ENCODE measurements at regions not wholly inside any gene's neighbourhood (a gene's known extent, or its start where the extent isn't known, plus 50 kb on each side); places are given as distances from the start of the nearest gene placed in this dataset.

DNA sequence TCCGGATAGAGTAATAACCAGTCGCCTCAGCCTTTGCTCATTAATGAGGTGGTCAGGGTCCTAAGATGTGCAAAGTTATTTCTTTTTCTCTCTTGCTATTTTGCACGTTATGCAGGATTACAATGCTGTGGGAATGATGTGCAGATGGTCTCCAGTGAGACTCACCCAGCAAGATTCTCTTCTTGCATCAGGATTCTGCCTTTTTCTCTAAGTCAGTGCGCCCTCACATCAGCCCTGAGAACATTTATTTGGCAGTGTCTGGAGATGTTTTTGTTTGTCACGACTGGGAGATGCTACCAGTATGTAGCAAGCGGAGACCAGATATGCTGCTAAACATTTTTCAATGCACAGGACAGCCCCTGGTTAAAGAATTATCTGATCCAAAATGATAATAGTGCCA, 280.3 kb upstream of the WWC1 start:
- TF ChIP-seq ARNTL (CRISPR knock-in tag; IDR thresholded peaks at IDR 0.05; ENCODE audit: borderline replicate concordance, low read depth), result no peak
- ATAC-seq, result no peak

DNA sequence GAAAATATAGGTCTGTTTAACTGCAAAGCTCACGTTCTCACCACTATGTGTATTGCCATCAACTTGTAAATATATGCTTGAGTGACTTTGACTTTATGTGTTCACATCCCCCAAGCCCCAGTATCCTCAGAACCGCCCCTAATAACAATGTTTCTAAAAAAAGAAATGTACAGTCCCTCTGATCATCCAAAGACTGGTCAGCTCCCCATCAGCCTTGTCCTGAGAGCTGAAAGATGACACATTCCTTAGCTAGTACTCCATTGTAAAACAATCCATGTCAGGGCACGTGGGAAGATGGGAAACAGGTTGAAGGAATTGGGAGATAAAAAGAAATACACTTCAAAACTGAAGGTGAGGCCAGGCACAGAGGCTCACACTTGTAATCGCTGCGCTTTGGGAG, 279.4 kb upstream of the WWC1 start:
- ATAC-seq, result no peak
- TF ChIP-seq SNAI2 (CRISPR knock-in tag; IDR thresholded peaks at IDR 0.05), result no peak
- TF ChIP-seq, protein P1, sequence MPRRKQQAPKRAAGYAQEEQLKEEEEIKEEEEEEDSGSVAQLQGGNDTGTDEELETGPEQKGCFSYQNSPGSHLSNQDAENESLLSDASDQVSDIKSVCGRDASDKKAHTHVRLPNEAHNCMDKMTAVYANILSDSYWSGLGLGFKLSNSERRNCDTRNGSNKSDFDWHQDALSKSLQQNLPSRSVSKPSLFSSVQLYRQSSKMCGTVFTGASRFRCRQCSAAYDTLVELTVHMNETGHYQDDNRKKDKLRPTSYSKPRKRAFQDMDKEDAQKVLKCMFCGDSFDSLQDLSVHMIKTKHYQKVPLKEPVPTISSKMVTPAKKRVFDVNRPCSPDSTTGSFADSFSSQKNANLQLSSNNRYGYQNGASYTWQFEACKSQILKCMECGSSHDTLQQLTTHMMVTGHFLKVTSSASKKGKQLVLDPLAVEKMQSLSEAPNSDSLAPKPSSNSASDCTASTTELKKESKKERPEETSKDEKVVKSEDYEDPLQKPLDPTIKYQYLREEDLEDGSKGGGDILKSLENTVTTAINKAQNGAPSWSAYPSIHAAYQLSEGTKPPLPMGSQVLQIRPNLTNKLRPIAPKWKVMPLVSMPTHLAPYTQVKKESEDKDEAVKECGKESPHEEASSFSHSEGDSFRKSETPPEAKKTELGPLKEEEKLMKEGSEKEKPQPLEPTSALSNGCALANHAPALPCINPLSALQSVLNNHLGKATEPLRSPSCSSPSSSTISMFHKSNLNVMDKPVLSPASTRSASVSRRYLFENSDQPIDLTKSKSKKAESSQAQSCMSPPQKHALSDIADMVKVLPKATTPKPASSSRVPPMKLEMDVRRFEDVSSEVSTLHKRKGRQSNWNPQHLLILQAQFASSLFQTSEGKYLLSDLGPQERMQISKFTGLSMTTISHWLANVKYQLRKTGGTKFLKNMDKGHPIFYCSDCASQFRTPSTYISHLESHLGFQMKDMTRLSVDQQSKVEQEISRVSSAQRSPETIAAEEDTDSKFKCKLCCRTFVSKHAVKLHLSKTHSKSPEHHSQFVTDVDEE (CRISPR knock-in tag; IDR thresholded peaks at IDR 0.05), result no peak
- TF ChIP-seq TCF4 (CRISPR knock-in tag; IDR thresholded peaks at IDR 0.05; ENCODE audit: borderline replicate concordance), result no peak
- TF ChIP-seq, protein P2, sequence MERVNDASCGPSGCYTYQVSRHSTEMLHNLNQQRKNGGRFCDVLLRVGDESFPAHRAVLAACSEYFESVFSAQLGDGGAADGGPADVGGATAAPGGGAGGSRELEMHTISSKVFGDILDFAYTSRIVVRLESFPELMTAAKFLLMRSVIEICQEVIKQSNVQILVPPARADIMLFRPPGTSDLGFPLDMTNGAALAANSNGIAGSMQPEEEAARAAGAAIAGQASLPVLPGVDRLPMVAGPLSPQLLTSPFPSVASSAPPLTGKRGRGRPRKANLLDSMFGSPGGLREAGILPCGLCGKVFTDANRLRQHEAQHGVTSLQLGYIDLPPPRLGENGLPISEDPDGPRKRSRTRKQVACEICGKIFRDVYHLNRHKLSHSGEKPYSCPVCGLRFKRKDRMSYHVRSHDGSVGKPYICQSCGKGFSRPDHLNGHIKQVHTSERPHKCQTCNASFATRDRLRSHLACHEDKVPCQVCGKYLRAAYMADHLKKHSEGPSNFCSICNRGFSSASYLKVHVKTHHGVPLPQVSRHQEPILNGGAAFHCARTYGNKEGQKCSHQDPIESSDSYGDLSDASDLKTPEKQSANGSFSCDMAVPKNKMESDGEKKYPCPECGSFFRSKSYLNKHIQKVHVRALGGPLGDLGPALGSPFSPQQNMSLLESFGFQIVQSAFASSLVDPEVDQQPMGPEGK (CRISPR knock-in tag; IDR thresholded peaks at IDR 0.05; ENCODE audit: borderline replicate concordance), result no peak

DNA sequence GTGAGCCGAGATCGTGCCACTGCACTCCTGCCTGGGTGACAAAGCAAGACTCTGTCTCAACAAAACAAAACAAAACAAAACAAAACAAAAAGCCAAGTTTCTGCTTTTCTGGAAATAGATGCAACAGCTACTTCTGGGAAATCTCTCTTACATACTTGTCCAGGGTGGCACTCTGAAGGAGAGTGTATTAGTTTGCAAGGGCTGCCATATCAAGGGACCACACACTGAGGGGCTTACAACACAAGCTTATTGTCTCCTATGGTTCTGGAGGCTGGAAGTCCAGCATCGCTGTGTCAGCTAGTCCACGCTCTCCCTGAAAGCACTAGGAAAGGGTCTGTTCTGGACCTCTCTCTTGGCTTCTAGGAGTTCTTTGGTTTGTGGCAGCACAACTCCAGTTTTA, 277.9 kb upstream of the WWC1 start:
- TF ChIP-seq, protein P1 (CRISPR knock-in tag; IDR thresholded peaks at IDR 0.05), result no peak
- TF ChIP-seq TOX (CRISPR knock-in tag; IDR thresholded peaks at IDR 0.05; ENCODE audit: borderline replicate concordance) (no peak), ZNF70 (CRISPR knock-in tag; IDR thresholded peaks at IDR 0.05) (no peak), ARNTL (CRISPR knock-in tag; IDR thresholded peaks at IDR 0.05; ENCODE audit: borderline replicate concordance, low read depth) (no peak), ZFP30 (CRISPR knock-in tag; IDR thresholded peaks at IDR 0.05) (no peak), BACH2 (CRISPR knock-in tag; IDR thresholded peaks at IDR 0.05; ENCODE audit: borderline replicate concordance) (no peak), ZC3H10 (CRISPR knock-in tag; IDR thresholded peaks at IDR 0.05) (no peak), GLIS3 (CRISPR knock-in tag; IDR thresholded peaks at IDR 0.05) (no peak), SNAI2 (CRISPR knock-in tag; IDR thresholded peaks at IDR 0.05) (no peak), CSDC2 (CRISPR knock-in tag; IDR thresholded peaks at IDR 0.05) (no peak), ZNF8 (CRISPR knock-in tag; IDR thresholded peaks at IDR 0.05) (no peak), OSR1 (CRISPR knock-in tag; IDR thresholded peaks at IDR 0.05) (no peak), ESRRG (CRISPR knock-in tag; IDR thresholded peaks at IDR 0.05) (no peak), ZNF565 (CRISPR knock-in tag; conservative IDR thresholded peaks at IDR 0.05; ENCODE audit: low read depth) (no peak), ISL1 (CRISPR knock-in tag; IDR thresholded peaks at IDR 0.05) (no peak), PPARA (CRISPR knock-in tag; IDR thresholded peaks at IDR 0.05; ENCODE audit: borderline replicate concordance) (no peak)
- TF ChIP-seq, protein P3, sequence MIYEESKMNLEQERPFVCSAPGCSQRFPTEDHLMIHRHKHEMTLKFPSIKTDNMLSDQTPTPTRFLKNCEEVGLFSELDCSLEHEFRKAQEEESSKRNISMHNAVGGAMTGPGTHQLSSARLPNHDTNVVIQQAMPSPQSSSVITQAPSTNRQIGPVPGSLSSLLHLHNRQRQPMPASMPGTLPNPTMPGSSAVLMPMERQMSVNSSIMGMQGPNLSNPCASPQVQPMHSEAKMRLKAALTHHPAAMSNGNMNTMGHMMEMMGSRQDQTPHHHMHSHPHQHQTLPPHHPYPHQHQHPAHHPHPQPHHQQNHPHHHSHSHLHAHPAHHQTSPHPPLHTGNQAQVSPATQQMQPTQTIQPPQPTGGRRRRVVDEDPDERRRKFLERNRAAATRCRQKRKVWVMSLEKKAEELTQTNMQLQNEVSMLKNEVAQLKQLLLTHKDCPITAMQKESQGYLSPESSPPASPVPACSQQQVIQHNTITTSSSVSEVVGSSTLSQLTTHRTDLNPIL (CRISPR knock-in tag; IDR thresholded peaks at IDR 0.05; ENCODE audit: low read depth), result no peak
- TF ChIP-seq, protein P4, sequence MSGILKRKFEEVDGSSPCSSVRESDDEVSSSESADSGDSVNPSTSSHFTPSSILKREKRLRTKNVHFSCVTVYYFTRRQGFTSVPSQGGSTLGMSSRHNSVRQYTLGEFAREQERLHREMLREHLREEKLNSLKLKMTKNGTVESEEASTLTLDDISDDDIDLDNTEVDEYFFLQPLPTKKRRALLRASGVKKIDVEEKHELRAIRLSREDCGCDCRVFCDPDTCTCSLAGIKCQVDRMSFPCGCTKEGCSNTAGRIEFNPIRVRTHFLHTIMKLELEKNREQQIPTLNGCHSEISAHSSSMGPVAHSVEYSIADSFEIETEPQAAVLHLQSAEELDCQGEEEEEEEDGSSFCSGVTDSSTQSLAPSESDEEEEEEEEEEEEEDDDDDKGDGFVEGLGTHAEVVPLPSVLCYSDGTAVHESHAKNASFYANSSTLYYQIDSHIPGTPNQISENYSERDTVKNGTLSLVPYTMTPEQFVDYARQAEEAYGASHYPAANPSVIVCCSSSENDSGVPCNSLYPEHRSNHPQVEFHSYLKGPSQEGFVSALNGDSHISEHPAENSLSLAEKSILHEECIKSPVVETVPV (CRISPR knock-in tag; IDR thresholded peaks at IDR 0.05), result no peak
- TF ChIP-seq, protein P5, sequence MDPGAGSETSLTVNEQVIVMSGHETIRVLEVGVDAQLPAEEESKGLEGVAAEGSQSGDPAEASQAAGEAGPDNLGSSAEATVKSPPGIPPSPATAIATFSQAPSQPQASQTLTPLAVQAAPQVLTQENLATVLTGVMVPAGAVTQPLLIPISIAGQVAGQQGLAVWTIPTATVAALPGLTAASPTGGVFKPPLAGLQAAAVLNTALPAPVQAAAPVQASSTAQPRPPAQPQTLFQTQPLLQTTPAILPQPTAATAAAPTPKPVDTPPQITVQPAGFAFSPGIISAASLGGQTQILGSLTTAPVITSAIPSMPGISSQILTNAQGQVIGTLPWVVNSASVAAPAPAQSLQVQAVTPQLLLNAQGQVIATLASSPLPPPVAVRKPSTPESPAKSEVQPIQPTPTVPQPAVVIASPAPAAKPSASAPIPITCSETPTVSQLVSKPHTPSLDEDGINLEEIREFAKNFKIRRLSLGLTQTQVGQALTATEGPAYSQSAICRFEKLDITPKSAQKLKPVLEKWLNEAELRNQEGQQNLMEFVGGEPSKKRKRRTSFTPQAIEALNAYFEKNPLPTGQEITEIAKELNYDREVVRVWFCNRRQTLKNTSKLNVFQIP (CRISPR knock-in tag; IDR thresholded peaks at IDR 0.05; ENCODE audit: borderline replicate concordance, low read depth), result no peak
- TF ChIP-seq, protein P2 (CRISPR knock-in tag; IDR thresholded peaks at IDR 0.05; ENCODE audit: borderline replicate concordance), result no peak
- no peak for ATAC-seq

All from SK-N-SH treated with all-trans-retinoic acid at 6 μM for 48 hours (cell line).